ENCODE measurements at regions not wholly inside any gene's neighbourhood (a gene's known extent, or its start where the extent isn't known, plus 50 kb on each side); places are given as distances from the start of the nearest gene placed in this dataset.

GRCh38 chr21:16841975-16842695, 670.7 kb upstream of the CXADR start:
- no peak for TF ChIP-seq CTCF (conservative IDR thresholded peaks at IDR 0.05; ENCODE audit: control insufficient read depth, insufficient read depth, low read depth, low read length)
- DNase-seq (ENCODE audit: low read depth): no peak
- H3K4me3 ChIP-seq (ENCODE audit: control insufficient read depth, low read depth, low read length): no peak overlapping the region

GRCh38 chr21:16842696-16843035, 670.2 kb upstream of the CXADR start:
- TF ChIP-seq CTCF (conservative IDR thresholded peaks at IDR 0.05; ENCODE audit: control insufficient read depth, insufficient read depth, low read depth, low read length): no peak
- H3K4me3 ChIP-seq (ENCODE audit: control insufficient read depth, low read depth, low read length): no peak overlapping the region
- DNase-seq (ENCODE audit: low read depth): peak; percentile 53

- H3K4me3 ChIP-seq (ENCODE audit: control insufficient read depth, low read depth, low read length): no peak overlapping the region
- no peak for DNase-seq (ENCODE audit: low read depth)
- no peak for TF ChIP-seq CTCF (conservative IDR thresholded peaks at IDR 0.05; ENCODE audit: control insufficient read depth, insufficient read depth, low read depth, low read length)
Observed at GRCh38 chr21:16847211-16847610, 665.6 kb upstream of the CXADR start.

GRCh38 chr21:16851054-16851453, 661.8 kb upstream of the CXADR start:
- DNase-seq (ENCODE audit: low read depth): no peak
- H3K4me3 ChIP-seq (ENCODE audit: control insufficient read depth, low read depth, low read length): no peak overlapping the region
- no peak for TF ChIP-seq CTCF (conservative IDR thresholded peaks at IDR 0.05; ENCODE audit: control insufficient read depth, insufficient read depth, low read depth, low read length)

GRCh38 chr21:16855164-16855667, 657.6 kb upstream of the CXADR start:
- no peak for TF ChIP-seq CTCF (conservative IDR thresholded peaks at IDR 0.05; ENCODE audit: control insufficient read depth, insufficient read depth, low read depth, low read length)
- H3K4me3 ChIP-seq (ENCODE audit: control insufficient read depth, low read depth, low read length): no peak overlapping the region
- no peak for DNase-seq (ENCODE audit: low read depth)

GRCh38 chr21:16863362-16863905, 649.4 kb upstream of the CXADR start:
- peak; percentile 25 for DNase-seq (ENCODE audit: low read depth)
- no peak overlapping the region for H3K4me3 ChIP-seq (ENCODE audit: control insufficient read depth, low read depth, low read length)
- no peak for TF ChIP-seq CTCF (conservative IDR thresholded peaks at IDR 0.05; ENCODE audit: control insufficient read depth, insufficient read depth, low read depth, low read length)

Data from fibroblast of mammary gland (primary cell).